ENCODE measurements at regions not wholly inside any gene's neighbourhood (a gene's known extent, or its start where the extent isn't known, plus 50 kb on each side); places are given as distances from the start of the nearest gene placed in this dataset.

- no peaks in the 10 kb centered on the region for H3K36me3 ChIP-seq (ENCODE audit: control insufficient read depth, insufficient read depth, low read length)
- H3K4me3 ChIP-seq (ENCODE audit: low read depth, low read length) = no peak overlapping the region
- no peak for FAIRE-seq
- no peaks in the 10 kb centered on the region for H3K27me3 ChIP-seq (ENCODE audit: control insufficient read depth, insufficient read depth, low read length)
- no peak for DNase-seq (ENCODE audit: low read depth)
- TF ChIP-seq CTCF (IDR thresholded peaks at IDR 0.05; ENCODE audit: insufficient read depth, low read length, severe bottlenecking) = no peak
These were observed 182.5 kb upstream of the CEP162 start for GRCh38 chr6:84409911-84410310.

GRCh38 chr6:84408028-84408427, 180.6 kb upstream of the CEP162 start:
- FAIRE-seq = no peak
- TF ChIP-seq CTCF (IDR thresholded peaks at IDR 0.05; ENCODE audit: insufficient read depth, low read length, severe bottlenecking) = no peak
- H3K4me3 ChIP-seq (ENCODE audit: low read depth, low read length) = no peak overlapping the region

GRCh38 chr6:84403545-84403944, 176.1 kb upstream of the CEP162 start:
- FAIRE-seq (no peak), DNase-seq (ENCODE audit: low read depth) (no peak)
- no peaks in the 10 kb centered on the region for H3K27me3 ChIP-seq (ENCODE audit: control insufficient read depth, insufficient read depth, low read length)
- H3K4me3 ChIP-seq (ENCODE audit: low read depth, low read length) = no peak overlapping the region
- H3K36me3 ChIP-seq (ENCODE audit: control insufficient read depth, insufficient read depth, low read length) = no peaks in the 10 kb centered on the region
- no peak for TF ChIP-seq CTCF (IDR thresholded peaks at IDR 0.05; ENCODE audit: insufficient read depth, low read length, severe bottlenecking)

More at GRCh38 chr6:84408028-84408427, 180.6 kb upstream of the CEP162 start:
- Histone ChIP-seq H3K27me3 (ENCODE audit: control insufficient read depth, insufficient read depth, low read length) (no peaks in the 10 kb centered on the region), H3K36me3 (ENCODE audit: control insufficient read depth, insufficient read depth, low read length) (no peaks in the 10 kb centered on the region)
- no peak for DNase-seq (ENCODE audit: low read depth)

- Histone ChIP-seq H3K4me3 (ENCODE audit: low read depth, low read length) (no peak overlapping the region), H3K27me3 (ENCODE audit: control insufficient read depth, insufficient read depth, low read length) (no peaks in the 10 kb centered on the region), H3K36me3 (ENCODE audit: control insufficient read depth, insufficient read depth, low read length) (no peaks in the 10 kb centered on the region)
- FAIRE-seq (no peak), DNase-seq (ENCODE audit: low read depth) (no peak)
- TF ChIP-seq CTCF (IDR thresholded peaks at IDR 0.05; ENCODE audit: insufficient read depth, low read length, severe bottlenecking) = no peak
These were observed 171.6 kb upstream of the CEP162 start for GRCh38 chr6:84399003-84399402.

GRCh38 chr6:84392261-84392660, 164.8 kb upstream of the CEP162 start:
- DNase-seq (ENCODE audit: low read depth) = no peak
- no peak overlapping the region for H3K4me3 ChIP-seq (ENCODE audit: low read depth, low read length)
- H3K27me3 ChIP-seq (ENCODE audit: control insufficient read depth, insufficient read depth, low read length) = peaks cover 2% of the 10 kb centered on the region
- no peak for TF ChIP-seq CTCF (IDR thresholded peaks at IDR 0.05; ENCODE audit: insufficient read depth, low read length, severe bottlenecking)
- FAIRE-seq = no peak
- no peaks in the 10 kb centered on the region for H3K36me3 ChIP-seq (ENCODE audit: control insufficient read depth, insufficient read depth, low read length)

GRCh38 chr6:84390851-84391250, 163.4 kb upstream of the CEP162 start:
- no peak overlapping the region for H3K4me3 ChIP-seq (ENCODE audit: low read depth, low read length)
- TF ChIP-seq CTCF (IDR thresholded peaks at IDR 0.05; ENCODE audit: insufficient read depth, low read length, severe bottlenecking) = no peak
- DNase-seq (ENCODE audit: low read depth) (no peak), FAIRE-seq (no peak)
- H3K36me3 ChIP-seq (ENCODE audit: control insufficient read depth, insufficient read depth, low read length) = no peaks in the 10 kb centered on the region
- H3K27me3 ChIP-seq (ENCODE audit: control insufficient read depth, insufficient read depth, low read length) = peaks cover 2% of the 10 kb centered on the region

Measured in bronchial epithelial cell (primary cell).